Neural cell (in vitro differentiated cells): ENCODE measurements at regions not wholly inside any gene's neighbourhood (a gene's known extent, or its start where the extent isn't known, plus 50 kb on each side); places are given as distances from the start of the nearest gene placed in this dataset.

Experiments used
- H2AFZ ChIP-seq: fragments of 200-600, 300-800 bp; sonication (generic), shearing (Covaris generic); 2 replicates; pipeline ENCODE4 v1.6.0; 2014; ENCODE audit warnings: low read depth, mild to moderate bottlenecking, antibody characterized with exemption, low read length, moderate library complexity
- H3F3A ChIP-seq: fragments of 200-600 bp; shearing (Covaris generic); 2 replicates; pipeline ENCODE4 v1.6.1; 2016; ENCODE audit warnings: mild to moderate bottlenecking, moderate library complexity, mixed read lengths, antibody characterized with exemption, low read length; ENCODE audit not compliant: insufficient read depth, poor library complexity, severe bottlenecking
- H3K27ac ChIP-seq: fragments of 200-600, 300-800 bp; sonication (generic), shearing (Covaris generic); 2 replicates; pipeline ENCODE4 v1.5.1; 2014; ENCODE audit warnings: mild to moderate bottlenecking, low read length, moderate library complexity
- H3K27me3 ChIP-seq: fragments of 300-800, 200-600 bp; sonication (generic), shearing (Covaris generic); 2 replicates; pipeline ENCODE4 v1.6.0; 2014; ENCODE audit warnings: mild to moderate bottlenecking, low read depth, low read length, moderate library complexity; ENCODE audit not compliant: insufficient read depth
- H3K36me3 ChIP-seq: fragments of 300-800, 200-600 bp; sonication (generic), shearing (Covaris generic); 2 replicates; pipeline ENCODE4 v1.5.1; 2014; ENCODE audit warnings: mild to moderate bottlenecking, antibody characterized with exemption, low read length, moderate library complexity; ENCODE audit not compliant: insufficient read depth
- H3K4me2 ChIP-seq: fragments of 300-800, 200-600 bp; sonication (generic), shearing (Covaris generic); 2 replicates; pipeline ENCODE4 v1.6.0; 2014; ENCODE audit warnings: mild to moderate bottlenecking, low read length
- H3K4me3 ChIP-seq: fragments of 300-800, 200-600 bp; sonication (generic), shearing (Covaris generic); 2 replicates; pipeline ENCODE4 v1.5.1; 2014; ENCODE audit warnings: mild to moderate bottlenecking, low read length, moderate library complexity
- H3K79me2 ChIP-seq: fragments of 200-600 bp; shearing (Covaris generic); replicated peaks from 2 replicates; pipeline ENCODE4 v1.6.0; 2014; ENCODE audit warnings: mild to moderate bottlenecking, low read length, moderate library complexity; ENCODE audit not compliant: insufficient read depth
- H3K9ac ChIP-seq: fragments of 300-800, 200-600 bp; sonication (generic), shearing (Covaris generic); 2 replicates; pipeline ENCODE4 v1.6.1; 2016; ENCODE audit warnings: mild to moderate bottlenecking, low read length, mixed read lengths
- H3K9me2 ChIP-seq: fragments of 200-600 bp; shearing (Covaris generic); 2 replicates; pipeline ENCODE4 v1.6.1; 2016; ENCODE audit warnings: mild to moderate bottlenecking, low read length, mixed read lengths; ENCODE audit not compliant: insufficient read depth
- H3K9me3 ChIP-seq: fragments of 200-600, 300-800 bp; sonication (generic), shearing (Covaris generic); 2 replicates; pipeline ENCODE4 v1.6.1; 2016; ENCODE audit warnings: mild to moderate bottlenecking, mixed run types, low read length, moderate library complexity, mixed read lengths
- H4K20me1 ChIP-seq: fragments of 200-600 bp; shearing (Covaris generic); 2 replicates; pipeline ENCODE4 v1.6.1; 2016; ENCODE audit warnings: mild to moderate bottlenecking, mixed run types; ENCODE audit not compliant: insufficient read depth
- EP300 ChIP-seq: fragments of 450-650 bp; conservative IDR thresholded peaks from 2 replicates; pipeline ENCODE4 v1.6.1; 2014; ENCODE audit warnings: antibody characterized with exemption, mild to moderate bottlenecking, moderate library complexity; ENCODE audit not compliant: poor library complexity, severe bottlenecking
- EZH2 ChIP-seq: fragments of 200-600, 300-800 bp; shearing (Covaris generic), sonication (generic); IDR thresholded peaks from 2 replicates; pipeline ENCODE4 v1.6.1; 2014; ENCODE audit warnings: antibody characterized with exemption, low read length, borderline replicate concordance, mild to moderate bottlenecking; ENCODE audit not compliant: insufficient read depth, poor library complexity, severe bottlenecking
- MXI1 ChIP-seq: fragments of 450-650 bp; conservative IDR thresholded peaks from 2 replicates; pipeline ENCODE4 v1.6.1; 2014; ENCODE audit warnings: antibody characterized with exemption, mild to moderate bottlenecking; ENCODE audit not compliant: poor library complexity, severe bottlenecking
- POLR2AphosphoS5 ChIP-seq: IDR thresholded peaks from 2 replicates; pipeline ENCODE4 v1.6.1; 2012
- RAD21 ChIP-seq: fragments of 450-650 bp; conservative IDR thresholded peaks from 2 replicates; pipeline ENCODE4 v1.6.1; 2014; ENCODE audit warnings: antibody characterized with exemption, mild to moderate bottlenecking, moderate library complexity
- REST ChIP-seq: IDR thresholded peaks from 2 replicates; pipeline ENCODE4 v1.6.1; 2012; ENCODE audit warnings: borderline replicate concordance
- SMC3 ChIP-seq: fragments of 450-650 bp; conservative IDR thresholded peaks from 2 replicates; pipeline ENCODE4 v1.6.1; 2014; ENCODE audit warnings: antibody characterized with exemption, mild to moderate bottlenecking, moderate library complexity; ENCODE audit not compliant: poor library complexity
- TAF1 ChIP-seq: IDR thresholded peaks from 2 replicates; pipeline ENCODE4 v1.6.1; 2012; ENCODE audit warnings: low read depth
- TF ChIP-seq, protein P1 (sequence below): fragments of 450-650 bp; IDR thresholded peaks from 2 replicates; pipeline ENCODE4 v1.5.1; 2014; ENCODE audit warnings: antibody characterized with exemption, mild to moderate bottlenecking, moderate library complexity; ENCODE audit not compliant: poor library complexity, severe bottlenecking

DNA sequence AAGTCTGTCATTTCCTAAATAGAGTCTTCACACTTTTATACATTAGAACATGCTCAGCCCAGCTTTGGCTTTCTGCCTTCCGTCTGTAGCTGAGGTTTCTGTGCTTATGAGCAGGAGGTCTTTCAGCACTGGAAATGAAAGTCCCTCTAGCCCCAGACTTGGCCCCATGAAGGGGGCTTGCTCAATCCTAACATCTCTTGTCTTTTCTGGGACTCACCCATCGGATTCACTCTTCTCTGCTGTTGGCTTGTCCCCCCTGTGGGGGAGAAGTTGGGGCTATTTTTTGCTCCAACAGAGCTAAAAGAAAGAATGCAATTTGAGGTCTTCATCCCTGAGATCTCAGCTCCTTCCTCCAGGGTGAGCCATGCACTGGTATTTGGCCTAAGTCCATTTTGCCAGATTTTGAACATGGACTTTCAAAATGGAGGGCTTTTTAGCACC lies 177.7 kb downstream of the MRPL14 start:
- Histone ChIP-seq H4K20me1 (no peaks in the 10 kb centered on the region), H3K9me2 (no peaks in the 10 kb centered on the region), H3K27ac (no peak overlapping the region), H3K9ac (no peak overlapping the region), H2AFZ (no peak overlapping the region), H3F3A (no peaks in the 10 kb centered on the region), H3K79me2 (no peaks in the 10 kb centered on the region), H3K4me3 (no peak overlapping the region), H3K4me2 (no peak overlapping the region), H3K27me3 (no peaks in the 10 kb centered on the region), H3K9me3 (no peaks in the 10 kb centered on the region), H3K36me3 (no peaks in the 10 kb centered on the region)
- TF ChIP-seq REST (no peak), RAD21 (no peak)

- H3K9me3 ChIP-seq: no peaks in the 10 kb centered on the region
- H4K20me1 ChIP-seq: no peaks in the 10 kb centered on the region
- H3K27me3 ChIP-seq: no peaks in the 10 kb centered on the region
- H2AFZ ChIP-seq: no peak overlapping the region
- H3K79me2 ChIP-seq: no peaks in the 10 kb centered on the region
- H3K9me2 ChIP-seq: no peaks in the 10 kb centered on the region
- no peak overlapping the region for H3K27ac ChIP-seq
- H3K9ac ChIP-seq: no peak overlapping the region
- no peak for TF ChIP-seq MXI1
- no peak for TF ChIP-seq RAD21
- TF ChIP-seq SMC3: no peak
- TF ChIP-seq POLR2AphosphoS5: no peak
- TF ChIP-seq TAF1: no peak
- TF ChIP-seq EZH2: no peak
- TF ChIP-seq EP300: no peak
- TF ChIP-seq REST: no peak
- TF ChIP-seq, protein P1, sequence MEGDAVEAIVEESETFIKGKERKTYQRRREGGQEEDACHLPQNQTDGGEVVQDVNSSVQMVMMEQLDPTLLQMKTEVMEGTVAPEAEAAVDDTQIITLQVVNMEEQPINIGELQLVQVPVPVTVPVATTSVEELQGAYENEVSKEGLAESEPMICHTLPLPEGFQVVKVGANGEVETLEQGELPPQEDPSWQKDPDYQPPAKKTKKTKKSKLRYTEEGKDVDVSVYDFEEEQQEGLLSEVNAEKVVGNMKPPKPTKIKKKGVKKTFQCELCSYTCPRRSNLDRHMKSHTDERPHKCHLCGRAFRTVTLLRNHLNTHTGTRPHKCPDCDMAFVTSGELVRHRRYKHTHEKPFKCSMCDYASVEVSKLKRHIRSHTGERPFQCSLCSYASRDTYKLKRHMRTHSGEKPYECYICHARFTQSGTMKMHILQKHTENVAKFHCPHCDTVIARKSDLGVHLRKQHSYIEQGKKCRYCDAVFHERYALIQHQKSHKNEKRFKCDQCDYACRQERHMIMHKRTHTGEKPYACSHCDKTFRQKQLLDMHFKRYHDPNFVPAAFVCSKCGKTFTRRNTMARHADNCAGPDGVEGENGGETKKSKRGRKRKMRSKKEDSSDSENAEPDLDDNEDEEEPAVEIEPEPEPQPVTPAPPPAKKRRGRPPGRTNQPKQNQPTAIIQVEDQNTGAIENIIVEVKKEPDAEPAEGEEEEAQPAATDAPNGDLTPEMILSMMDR: no peak
- no peaks in the 10 kb centered on the region for H3K36me3 ChIP-seq
- no peak overlapping the region for H3K4me3 ChIP-seq
- H3K4me2 ChIP-seq: no peak overlapping the region
- no peaks in the 10 kb centered on the region for H3F3A ChIP-seq
These were observed 178.4 kb downstream of the MRPL14 start for GRCh38 chr6:43948527-43949485.
